ENCODE measurements at regions not wholly inside any gene's neighbourhood (a gene's known extent, or its start where the extent isn't known, plus 50 kb on each side); places are given as distances from the start of the nearest gene placed in this dataset.

GRCh38 chr1:184826001-184826400 is 71.3 kb upstream of the EDEM3 start:
- peak overlapping the region; percentile 27; the same call in 1 of the 2 replicates for H3K27ac ChIP-seq (ENCODE audit: low read length)
- H2AFZ ChIP-seq (ENCODE audit: low read length): no peak overlapping the region
- H3K4me3 ChIP-seq (ENCODE audit: low read length): no peak overlapping the region
- H3K4me2 ChIP-seq (ENCODE audit: low read depth, low read length, poor library complexity, severe bottlenecking): no peak overlapping the region
- H3K79me2 ChIP-seq (ENCODE audit: low read length): no peaks in the 10 kb centered on the region
- H3K27me3 ChIP-seq (ENCODE audit: low read length): no peaks in the 10 kb centered on the region
- no peaks in the 10 kb centered on the region for H3K9me3 ChIP-seq (ENCODE audit: low read length)
- no peaks in the 10 kb centered on the region for H3K9me2 ChIP-seq (replicated peaks; ENCODE audit: insufficient read depth, low read length)
- H3K9ac ChIP-seq (ENCODE audit: low read length): no peak overlapping the region
- H4K20me1 ChIP-seq (ENCODE audit: insufficient read depth, low read depth, low read length): no peaks in the 10 kb centered on the region
- no peak for DNase-seq
- H3K4me1 ChIP-seq (ENCODE audit: low read length): peaks cover 28% of the 10 kb centered on the region
- H3K36me3 ChIP-seq (ENCODE audit: insufficient read depth, low read length): no peaks in the 10 kb centered on the region; the same call in 1 of the 2 replicates

GRCh38 chr1:184825571-184825970 is 70.9 kb upstream of the EDEM3 start:
- no peak for DNase-seq
- no peaks in the 10 kb centered on the region for H3K79me2 ChIP-seq (ENCODE audit: low read length)
- H3K36me3 ChIP-seq (ENCODE audit: insufficient read depth, low read length): no peaks in the 10 kb centered on the region
- H3K9me2 ChIP-seq (replicated peaks; ENCODE audit: insufficient read depth, low read length): no peaks in the 10 kb centered on the region
- H3K9me3 ChIP-seq (ENCODE audit: low read length): no peaks in the 10 kb centered on the region
- H3K4me1 ChIP-seq (ENCODE audit: low read length): peaks cover 28% of the 10 kb centered on the region
- peak overlapping the region; percentile 27; the same call in 1 of the 2 replicates for H3K27ac ChIP-seq (ENCODE audit: low read length)
- H3K27me3 ChIP-seq (ENCODE audit: low read length): no peaks in the 10 kb centered on the region
- no peak overlapping the region for H3K9ac ChIP-seq (ENCODE audit: low read length)
- H3K4me3 ChIP-seq (ENCODE audit: low read length): no peak overlapping the region
- H2AFZ ChIP-seq (ENCODE audit: low read length): no peak overlapping the region
- H3K4me2 ChIP-seq (ENCODE audit: low read depth, low read length, poor library complexity, severe bottlenecking): no peak overlapping the region
- H4K20me1 ChIP-seq (ENCODE audit: insufficient read depth, low read depth, low read length): no peaks in the 10 kb centered on the region

GRCh38 chr1:184824691-184825323 is 70.1 kb upstream of the EDEM3 start:
- Histone ChIP-seq H3K4me1 (ENCODE audit: low read length) (peaks cover 28% of the 10 kb centered on the region), H3K36me3 (ENCODE audit: insufficient read depth, low read length) (no peaks in the 10 kb centered on the region), H3K9me2 (replicated peaks; ENCODE audit: insufficient read depth, low read length) (no peaks in the 10 kb centered on the region), H4K20me1 (ENCODE audit: insufficient read depth, low read depth, low read length) (no peaks in the 10 kb centered on the region), H3K9me3 (ENCODE audit: low read length) (no peaks in the 10 kb centered on the region), H3K4me3 (ENCODE audit: low read length) (no peak overlapping the region), H3K27me3 (ENCODE audit: low read length) (no peaks in the 10 kb centered on the region), H3K27ac (ENCODE audit: low read length) (no peak overlapping the region), H3K79me2 (ENCODE audit: low read length) (no peaks in the 10 kb centered on the region), H3K4me2 (ENCODE audit: low read depth, low read length, poor library complexity, severe bottlenecking) (no peak overlapping the region), H3K9ac (ENCODE audit: low read length) (no peak overlapping the region), H2AFZ (ENCODE audit: low read length) (no peak overlapping the region)
- DNase-seq: no peak

GRCh38 chr1:184823080-184823479 is 68.4 kb upstream of the EDEM3 start:
- Histone ChIP-seq H3K27me3 (ENCODE audit: low read length) (no peaks in the 10 kb centered on the region), H3K9me2 (replicated peaks; ENCODE audit: insufficient read depth, low read length) (no peaks in the 10 kb centered on the region), H3K79me2 (ENCODE audit: low read length) (no peaks in the 10 kb centered on the region), H3K4me3 (ENCODE audit: low read length) (no peak overlapping the region), H3K4me1 (ENCODE audit: low read length) (peaks cover 20% of the 10 kb centered on the region), H3K27ac (ENCODE audit: low read length) (no peak overlapping the region), H3K9me3 (ENCODE audit: low read length) (no peaks in the 10 kb centered on the region), H3K36me3 (ENCODE audit: insufficient read depth, low read length) (no peaks in the 10 kb centered on the region; the same call in 1 of the 2 replicates), H2AFZ (ENCODE audit: low read length) (no peak overlapping the region), H3K9ac (ENCODE audit: low read length) (no peak overlapping the region), H3K4me2 (ENCODE audit: low read depth, low read length, poor library complexity, severe bottlenecking) (no peak overlapping the region), H4K20me1 (ENCODE audit: insufficient read depth, low read depth, low read length) (no peaks in the 10 kb centered on the region)
- DNase-seq: no peak

- Histone ChIP-seq H3K9ac (ENCODE audit: low read length) (no peak overlapping the region), H3K79me2 (ENCODE audit: low read length) (no peaks in the 10 kb centered on the region), H3K27me3 (ENCODE audit: low read length) (no peaks in the 10 kb centered on the region), H3K27ac (ENCODE audit: low read length) (no peak overlapping the region), H3K9me3 (ENCODE audit: low read length) (no peaks in the 10 kb centered on the region), H3K9me2 (replicated peaks; ENCODE audit: insufficient read depth, low read length) (no peaks in the 10 kb centered on the region), H3K4me2 (ENCODE audit: low read depth, low read length, poor library complexity, severe bottlenecking) (no peak overlapping the region), H3K36me3 (ENCODE audit: insufficient read depth, low read length) (peaks cover 2% of the 10 kb centered on the region; the same call in 1 of the 2 replicates), H3K4me1 (ENCODE audit: low read length) (peaks cover 14% of the 10 kb centered on the region), H3K4me3 (ENCODE audit: low read length) (no peak overlapping the region), H4K20me1 (ENCODE audit: insufficient read depth, low read depth, low read length) (no peaks in the 10 kb centered on the region), H2AFZ (ENCODE audit: low read length) (no peak overlapping the region)
- no peak for DNase-seq
Observed at GRCh38 chr1:184822267-184822666, 67.6 kb upstream of the EDEM3 start.

GRCh38 chr1:184821658-184822057 is 67.0 kb upstream of the EDEM3 start:
- Histone ChIP-seq H3K9me2 (replicated peaks; ENCODE audit: insufficient read depth, low read length) (no peaks in the 10 kb centered on the region), H3K4me1 (ENCODE audit: low read length) (peaks cover 14% of the 10 kb centered on the region), H3K4me3 (ENCODE audit: low read length) (no peak overlapping the region), H3K36me3 (ENCODE audit: insufficient read depth, low read length) (peaks cover 2% of the 10 kb centered on the region; the same call in 1 of the 2 replicates), H4K20me1 (ENCODE audit: insufficient read depth, low read depth, low read length) (no peaks in the 10 kb centered on the region), H3K27ac (ENCODE audit: low read length) (no peak overlapping the region), H3K9ac (ENCODE audit: low read length) (no peak overlapping the region), H3K4me2 (ENCODE audit: low read depth, low read length, poor library complexity, severe bottlenecking) (no peak overlapping the region), H3K9me3 (ENCODE audit: low read length) (no peaks in the 10 kb centered on the region), H3K79me2 (ENCODE audit: low read length) (no peaks in the 10 kb centered on the region), H3K27me3 (ENCODE audit: low read length) (no peaks in the 10 kb centered on the region), H2AFZ (ENCODE audit: low read length) (no peak overlapping the region)
- DNase-seq: no peak

GRCh38 chr1:184820956-184821355 is 66.3 kb upstream of the EDEM3 start:
- Histone ChIP-seq H3K9ac (ENCODE audit: low read length) (no peak overlapping the region), H3K27ac (ENCODE audit: low read length) (no peak overlapping the region), H3K27me3 (ENCODE audit: low read length) (no peaks in the 10 kb centered on the region), H3K79me2 (ENCODE audit: low read length) (no peaks in the 10 kb centered on the region), H3K9me3 (ENCODE audit: low read length) (no peaks in the 10 kb centered on the region), H4K20me1 (ENCODE audit: insufficient read depth, low read depth, low read length) (no peaks in the 10 kb centered on the region), H3K4me2 (ENCODE audit: low read depth, low read length, poor library complexity, severe bottlenecking) (no peak overlapping the region), H3K9me2 (replicated peaks; ENCODE audit: insufficient read depth, low read length) (no peaks in the 10 kb centered on the region), H3K4me3 (ENCODE audit: low read length) (no peak overlapping the region), H2AFZ (ENCODE audit: low read length) (no peak overlapping the region), H3K36me3 (ENCODE audit: insufficient read depth, low read length) (peaks cover 2% of the 10 kb centered on the region; the same call in 1 of the 2 replicates), H3K4me1 (ENCODE audit: low read length) (peaks cover 10% of the 10 kb centered on the region)
- DNase-seq: no peak

GRCh38 chr1:184820218-184820750 is 65.6 kb upstream of the EDEM3 start:
- Histone ChIP-seq H3K4me2 (ENCODE audit: low read depth, low read length, poor library complexity, severe bottlenecking) (no peak overlapping the region), H3K9me2 (replicated peaks; ENCODE audit: insufficient read depth, low read length) (no peaks in the 10 kb centered on the region), H3K9me3 (ENCODE audit: low read length) (no peaks in the 10 kb centered on the region), H3K36me3 (ENCODE audit: insufficient read depth, low read length) (peaks cover 2% of the 10 kb centered on the region; the same call in 1 of the 2 replicates), H3K4me3 (ENCODE audit: low read length) (no peak overlapping the region), H4K20me1 (ENCODE audit: insufficient read depth, low read depth, low read length) (no peaks in the 10 kb centered on the region), H3K79me2 (ENCODE audit: low read length) (no peaks in the 10 kb centered on the region), H3K9ac (ENCODE audit: low read length) (no peak overlapping the region), H3K27ac (ENCODE audit: low read length) (no peak overlapping the region), H3K27me3 (ENCODE audit: low read length) (no peaks in the 10 kb centered on the region), H3K4me1 (ENCODE audit: low read length) (peaks cover 3% of the 10 kb centered on the region; the same call in 1 of the 2 replicates), H2AFZ (ENCODE audit: low read length) (no peak overlapping the region)
- no peak for DNase-seq

Data from Karpas-422 (cell line).